ENCODE measurements at regions not wholly inside any gene's neighbourhood (a gene's known extent, or its start where the extent isn't known, plus 50 kb on each side); places are given as distances from the start of the nearest gene placed in this dataset.

DNA sequence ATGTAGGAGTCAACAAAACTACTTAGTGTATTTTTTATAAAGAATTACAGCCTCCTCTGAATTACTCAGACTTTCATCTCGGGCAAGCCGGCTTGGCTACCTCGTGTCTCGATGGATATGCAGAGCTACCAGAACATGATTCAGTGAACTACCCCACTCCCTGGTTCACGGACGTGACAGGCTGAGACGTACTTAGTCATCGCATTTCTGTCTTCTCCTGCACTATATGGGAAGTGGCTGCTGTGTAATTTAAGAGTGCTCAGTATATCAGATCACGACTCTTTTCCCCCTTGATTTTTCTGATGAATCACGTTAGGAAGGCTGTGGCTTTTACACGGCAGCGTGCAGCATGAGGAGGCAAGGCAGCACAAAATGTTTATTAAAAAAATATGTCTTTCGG, 302.7 kb upstream of the ZFP64 start:
- no peak overlapping the region for H3K27ac Mint-ChIP-seq
- no peaks in the 10 kb centered on the region for H3K9me3 Mint-ChIP-seq
- H3K4me1 Mint-ChIP-seq (ENCODE audit: low read depth), result peaks cover 19% of the 10 kb centered on the region
- intact Hi-C loops (cut with DNase I, micrococcal nuclease), result no loop called here
- Histone ChIP-seq H3K36me3 (ENCODE audit: insufficient read depth, low read length) (no peaks in the 10 kb centered on the region), H3K27ac (ENCODE audit: low read depth in 1 of 2, low read length in 2 of 2) (no peak overlapping the region), H3K4me1 (ENCODE audit: insufficient read depth, low read length) (no peaks in the 10 kb centered on the region), H3K27me3 (ENCODE audit: control insufficient read depth in 1 of 2, insufficient read depth in 2 of 2, low read length in 2 of 2) (no peaks in the 10 kb centered on the region), H3K4me3 (ENCODE audit: low read length) (no peak overlapping the region), H3K9me3 (ENCODE audit: control insufficient read depth in 1 of 2, insufficient read depth in 1 of 2, low read length in 2 of 2) (no peaks in the 10 kb centered on the region)
- DNase-seq, result peak in 11 of 14 experiments; percentile 5 to 63 (median 34)
- ChIA-PET CTCF (no interaction called here), POLR2A (interaction anchor here (1.7 kb wide), 1 partner anchor 84 kb away, joined by 7 read pairs; no protein-coding TSS in a partner anchor)
- TF ChIP-seq, protein P1, sequence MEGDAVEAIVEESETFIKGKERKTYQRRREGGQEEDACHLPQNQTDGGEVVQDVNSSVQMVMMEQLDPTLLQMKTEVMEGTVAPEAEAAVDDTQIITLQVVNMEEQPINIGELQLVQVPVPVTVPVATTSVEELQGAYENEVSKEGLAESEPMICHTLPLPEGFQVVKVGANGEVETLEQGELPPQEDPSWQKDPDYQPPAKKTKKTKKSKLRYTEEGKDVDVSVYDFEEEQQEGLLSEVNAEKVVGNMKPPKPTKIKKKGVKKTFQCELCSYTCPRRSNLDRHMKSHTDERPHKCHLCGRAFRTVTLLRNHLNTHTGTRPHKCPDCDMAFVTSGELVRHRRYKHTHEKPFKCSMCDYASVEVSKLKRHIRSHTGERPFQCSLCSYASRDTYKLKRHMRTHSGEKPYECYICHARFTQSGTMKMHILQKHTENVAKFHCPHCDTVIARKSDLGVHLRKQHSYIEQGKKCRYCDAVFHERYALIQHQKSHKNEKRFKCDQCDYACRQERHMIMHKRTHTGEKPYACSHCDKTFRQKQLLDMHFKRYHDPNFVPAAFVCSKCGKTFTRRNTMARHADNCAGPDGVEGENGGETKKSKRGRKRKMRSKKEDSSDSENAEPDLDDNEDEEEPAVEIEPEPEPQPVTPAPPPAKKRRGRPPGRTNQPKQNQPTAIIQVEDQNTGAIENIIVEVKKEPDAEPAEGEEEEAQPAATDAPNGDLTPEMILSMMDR (IDR thresholded peaks at IDR 0.05), result no peak
- peak; percentile 79 for ATAC-seq (ENCODE audit: poor library complexity)
- H3K36me3 Mint-ChIP-seq (ENCODE audit: low read depth), result no peaks in the 10 kb centered on the region
- peak overlapping the region; percentile 66 for H3K4me3 Mint-ChIP-seq
- peaks cover 17% of the 10 kb centered on the region for H3K27me3 Mint-ChIP-seq

DNA sequence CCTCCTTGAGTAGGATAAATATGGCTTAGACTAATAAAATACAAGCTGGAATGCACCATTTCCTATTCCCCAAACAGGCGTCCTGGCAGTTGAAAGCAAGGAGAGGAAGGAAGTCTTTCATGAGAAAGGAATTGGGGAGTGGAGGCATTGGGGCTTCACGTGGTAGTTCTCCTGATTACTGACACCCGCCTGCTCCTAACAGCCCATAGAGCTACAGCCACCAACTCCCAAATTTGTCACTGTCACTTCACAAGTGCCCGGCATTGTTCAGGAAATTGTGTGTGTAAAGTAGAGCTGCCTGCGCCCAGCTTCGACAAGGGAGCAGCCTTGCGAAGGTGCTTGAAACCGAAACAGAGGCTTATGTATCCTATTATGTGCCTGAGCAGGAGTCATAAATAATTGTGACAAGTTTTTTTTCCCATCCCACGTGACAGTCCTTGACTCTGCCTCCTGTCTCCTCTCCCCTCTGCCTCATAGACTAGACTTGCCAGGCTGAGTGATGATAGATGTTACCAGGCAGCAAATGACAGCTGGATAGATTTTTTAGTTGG, 301.7 kb upstream of the ZFP64 start:
- H3K4me3 Mint-ChIP-seq, result peak overlapping the region; percentile 73

DNA sequence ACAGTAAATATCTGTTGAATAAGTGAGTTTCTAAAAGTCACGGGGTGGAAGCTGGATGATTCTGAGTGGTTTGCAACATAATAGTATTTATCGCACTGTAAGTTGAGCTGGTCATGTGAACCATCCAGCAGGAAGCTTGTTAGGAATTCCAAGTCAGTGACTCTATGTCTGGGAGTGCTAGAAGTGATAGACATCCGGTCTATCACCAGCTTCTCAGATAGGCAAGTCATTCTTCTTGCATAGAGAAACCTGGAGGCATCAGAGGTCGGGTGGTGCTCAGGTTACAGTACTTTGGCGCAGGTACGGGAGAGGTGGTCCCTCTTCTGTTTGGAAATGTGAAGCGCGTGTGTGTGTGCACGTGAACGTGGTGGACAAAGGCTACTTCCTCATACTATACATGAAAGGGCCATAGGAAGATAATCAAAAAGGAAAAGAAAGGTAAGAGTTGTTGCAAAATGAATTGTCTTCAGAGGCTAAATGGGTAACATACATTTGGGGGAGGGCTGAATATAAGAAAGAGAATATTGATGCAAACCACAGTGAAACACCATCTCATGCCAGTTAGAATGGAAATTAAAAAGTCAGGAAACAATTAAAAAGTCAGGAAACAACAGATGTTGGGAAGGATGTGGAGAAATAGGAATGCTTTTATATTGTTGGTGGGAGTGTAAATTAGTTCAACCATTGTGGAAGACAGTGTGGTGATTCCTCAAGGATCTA, 299.3 kb upstream of the ZFP64 start:
- Mint-ChIP-seq H3K36me3 (ENCODE audit: low read depth) (no peaks in the 10 kb centered on the region), H3K27me3 (peaks cover 6% of the 10 kb centered on the region), H3K4me3 (no peak overlapping the region), H3K27ac (no peak overlapping the region), H3K9me3 (no peaks in the 10 kb centered on the region), H3K4me1 (ENCODE audit: low read depth) (peaks cover 19% of the 10 kb centered on the region)
- TF ChIP-seq, protein P1 (IDR thresholded peaks at IDR 0.05), result no peak
- ChIA-PET POLR2A (interaction anchor here (1.0 kb wide), 1 partner anchor 81 kb away, joined by 3 read pairs; no protein-coding TSS in a partner anchor), CTCF (no interaction called here)
- Histone ChIP-seq H3K36me3 (ENCODE audit: insufficient read depth, low read length) (no peaks in the 10 kb centered on the region), H3K4me1 (ENCODE audit: insufficient read depth, low read length) (no peaks in the 10 kb centered on the region), H3K27me3 (ENCODE audit: control insufficient read depth in 1 of 2, insufficient read depth in 2 of 2, low read length in 2 of 2) (no peaks in the 10 kb centered on the region), H3K4me3 (ENCODE audit: low read length) (no peak overlapping the region), H3K27ac (ENCODE audit: low read depth in 1 of 2, low read length in 2 of 2) (no peak overlapping the region), H3K9me3 (ENCODE audit: control insufficient read depth in 1 of 2, insufficient read depth in 1 of 2, low read length in 2 of 2) (no peaks in the 10 kb centered on the region)
- intact Hi-C loops (cut with DNase I, micrococcal nuclease), result no loop called here
- no peak for DNase-seq
- ATAC-seq (ENCODE audit: poor library complexity), result no peak

More for the DNA sequence above, 301.7 kb upstream of the ZFP64 start:
- Mint-ChIP-seq H3K27ac (no peak overlapping the region), H3K4me1 (ENCODE audit: low read depth) (peaks cover 19% of the 10 kb centered on the region), H3K36me3 (ENCODE audit: low read depth) (no peaks in the 10 kb centered on the region), H3K27me3 (peaks cover 13% of the 10 kb centered on the region), H3K9me3 (no peaks in the 10 kb centered on the region)
- H3K27ac ChIP-seq (ENCODE audit: low read depth in 1 of 2, low read length in 2 of 2), result no peak overlapping the region
- no peaks in the 10 kb centered on the region for H3K36me3 ChIP-seq (ENCODE audit: insufficient read depth, low read length)
- H3K4me1 ChIP-seq (ENCODE audit: insufficient read depth, low read length), result no peaks in the 10 kb centered on the region
- TF ChIP-seq, protein P1 (IDR thresholded peaks at IDR 0.05), result no peak
- ChIA-PET POLR2A (interaction anchor here (1.7 kb wide), 1 partner anchor 83 kb away, joined by 7 read pairs; no protein-coding TSS in a partner anchor), CTCF (no interaction called here)
- no peak overlapping the region for H3K4me3 ChIP-seq (ENCODE audit: low read length)
- intact Hi-C loops (cut with DNase I, micrococcal nuclease), result no loop called here
- no peaks in the 10 kb centered on the region for H3K27me3 ChIP-seq (ENCODE audit: control insufficient read depth in 1 of 2, insufficient read depth in 2 of 2, low read length in 2 of 2)
- H3K9me3 ChIP-seq (ENCODE audit: control insufficient read depth in 1 of 2, insufficient read depth in 1 of 2, low read length in 2 of 2), result no peaks in the 10 kb centered on the region
- ATAC-seq (ENCODE audit: poor library complexity) (peak; percentile 65), DNase-seq (peak in 4 of 14 experiments; percentile 17 to 26 (median 18))
